VCaP (cell line): ENCODE measurements at regions not wholly inside any gene's neighbourhood (a gene's known extent, or its start where the extent isn't known, plus 50 kb on each side); places are given as distances from the start of the nearest gene placed in this dataset.
"Not testable (repeated sequence)": the region's sequence is repeated elsewhere in the genome, so short reads cannot be mapped to it uniquely, and the experiment has no call there.

ENCODE experiments used
- H3K27ac ChIP-seq: fragments of 450-650 bp; 2 replicates; pipeline ENCODE4 v1.5.1; 2017
- TF ChIP-seq, protein P1 (sequence below): fragments of 450-650 bp; conservative IDR thresholded peaks from 2 replicates; pipeline ENCODE4 v1.5.1; 2017; ENCODE audit warnings: mild to moderate bottlenecking, moderate library complexity

DNA sequence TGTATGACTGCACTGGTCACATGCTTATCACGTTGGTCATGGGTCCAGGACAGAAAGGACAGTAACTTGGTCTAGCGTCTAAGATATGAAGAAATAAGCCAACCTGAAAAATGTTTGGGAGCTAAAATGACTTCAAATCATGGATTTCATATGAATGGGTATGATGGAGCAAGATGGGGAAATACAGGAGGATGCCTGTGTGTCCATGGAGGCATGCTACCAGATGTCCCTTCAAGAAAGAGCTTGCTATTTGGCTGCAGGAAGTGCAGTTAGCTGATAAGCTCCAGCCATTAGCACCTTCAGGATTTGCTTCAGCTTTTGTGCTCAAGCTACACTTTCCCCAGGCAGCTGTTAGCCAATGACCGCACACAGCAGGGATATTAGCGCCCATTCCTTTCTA is 164.6 kb upstream of the THBS1 start:
- no peak overlapping the region for H3K27ac ChIP-seq
- TF ChIP-seq, protein P1, sequence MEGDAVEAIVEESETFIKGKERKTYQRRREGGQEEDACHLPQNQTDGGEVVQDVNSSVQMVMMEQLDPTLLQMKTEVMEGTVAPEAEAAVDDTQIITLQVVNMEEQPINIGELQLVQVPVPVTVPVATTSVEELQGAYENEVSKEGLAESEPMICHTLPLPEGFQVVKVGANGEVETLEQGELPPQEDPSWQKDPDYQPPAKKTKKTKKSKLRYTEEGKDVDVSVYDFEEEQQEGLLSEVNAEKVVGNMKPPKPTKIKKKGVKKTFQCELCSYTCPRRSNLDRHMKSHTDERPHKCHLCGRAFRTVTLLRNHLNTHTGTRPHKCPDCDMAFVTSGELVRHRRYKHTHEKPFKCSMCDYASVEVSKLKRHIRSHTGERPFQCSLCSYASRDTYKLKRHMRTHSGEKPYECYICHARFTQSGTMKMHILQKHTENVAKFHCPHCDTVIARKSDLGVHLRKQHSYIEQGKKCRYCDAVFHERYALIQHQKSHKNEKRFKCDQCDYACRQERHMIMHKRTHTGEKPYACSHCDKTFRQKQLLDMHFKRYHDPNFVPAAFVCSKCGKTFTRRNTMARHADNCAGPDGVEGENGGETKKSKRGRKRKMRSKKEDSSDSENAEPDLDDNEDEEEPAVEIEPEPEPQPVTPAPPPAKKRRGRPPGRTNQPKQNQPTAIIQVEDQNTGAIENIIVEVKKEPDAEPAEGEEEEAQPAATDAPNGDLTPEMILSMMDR: no peak

DNA sequence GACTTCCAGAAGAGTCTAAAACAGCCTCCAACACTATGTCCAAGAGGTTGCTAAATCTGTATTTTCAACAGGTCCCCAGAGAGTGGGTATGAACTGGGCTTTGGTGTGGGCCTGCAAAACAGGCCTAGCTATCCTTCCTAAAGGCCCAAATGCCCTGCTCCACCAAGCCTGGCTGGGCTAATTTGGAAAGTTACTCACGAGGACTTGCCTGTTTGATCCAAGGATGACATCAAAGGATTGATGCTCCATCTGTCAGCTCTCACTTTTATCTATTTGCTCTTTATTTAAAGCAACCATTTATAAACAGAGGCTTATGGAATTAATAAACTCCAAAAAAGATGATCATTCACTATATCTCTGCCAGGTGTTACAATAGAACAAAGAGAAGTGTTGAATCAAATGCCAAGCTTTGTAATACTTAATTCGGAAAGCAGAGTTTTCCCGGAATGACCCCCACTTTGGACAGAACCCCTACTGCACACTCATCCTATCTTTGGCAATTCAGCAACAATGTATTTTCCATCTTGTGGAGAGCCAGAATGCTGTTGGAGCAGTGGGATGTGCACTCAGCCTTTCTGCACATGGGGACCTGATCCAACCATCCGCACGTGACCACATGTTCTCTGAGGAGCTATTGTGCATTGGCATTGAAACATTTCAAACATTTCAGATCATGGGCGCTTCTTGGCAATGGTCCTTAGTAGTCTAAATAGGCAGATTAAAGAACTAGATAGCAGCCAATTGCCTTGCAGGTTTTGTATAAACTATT is 163.3 kb upstream of the THBS1 start:
- TF ChIP-seq, protein P1: no peak
- no peak overlapping the region for H3K27ac ChIP-seq

DNA sequence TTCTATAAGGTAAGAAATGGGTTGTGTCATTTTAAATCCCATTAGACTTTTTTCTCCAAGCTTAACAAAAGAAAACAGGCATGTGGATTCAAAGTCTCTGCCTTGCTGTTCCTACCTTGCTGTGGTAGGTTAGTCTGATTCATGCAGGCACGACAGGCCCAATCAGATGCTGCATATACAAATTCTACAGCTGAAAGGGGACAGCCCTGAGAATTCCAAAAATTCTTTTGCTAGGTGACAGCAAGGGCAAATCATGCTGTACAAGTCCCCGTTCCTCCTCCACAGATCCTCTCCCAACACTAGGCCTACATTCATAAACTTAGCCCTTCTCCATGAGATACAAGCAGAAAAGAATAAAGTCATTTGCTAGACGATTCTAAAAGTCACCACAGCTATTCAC is 161.2 kb upstream of the THBS1 start:
- peak overlapping the region; percentile 55 for H3K27ac ChIP-seq
- TF ChIP-seq, protein P1: no peak

DNA sequence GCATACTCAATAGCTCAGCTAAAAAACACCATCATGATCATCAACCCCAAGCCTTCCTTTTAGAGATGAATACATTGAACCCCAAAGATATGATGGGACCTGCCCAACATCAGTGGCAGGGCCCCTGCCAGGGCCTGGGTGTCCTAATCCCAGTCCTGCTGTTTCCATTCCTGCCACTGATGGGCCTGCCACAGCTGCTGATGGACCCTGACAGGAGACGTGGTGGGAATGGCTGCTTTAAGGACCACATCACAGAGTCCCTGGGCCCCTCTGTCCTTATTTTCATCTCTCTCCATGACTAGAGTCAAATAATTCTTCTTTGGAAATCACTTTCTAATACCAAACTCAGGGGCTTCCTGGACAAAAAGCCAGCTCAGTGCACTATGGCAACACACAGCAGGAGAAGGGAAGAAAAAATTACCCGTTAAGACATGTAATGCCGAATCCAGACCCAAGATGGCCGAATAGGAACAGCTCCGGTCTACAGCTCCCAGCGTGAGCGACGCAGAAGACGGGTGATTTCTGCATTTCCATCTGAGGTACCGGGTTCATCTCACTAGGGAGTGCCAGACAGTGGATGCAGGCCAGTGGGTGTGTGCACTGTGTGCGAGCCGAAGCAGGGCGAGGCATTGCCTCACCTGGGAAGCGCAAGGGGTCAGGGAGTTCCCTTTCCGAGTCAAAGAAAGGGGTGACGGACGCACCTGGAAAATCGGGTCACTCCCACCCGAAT is 160.6 kb upstream of the THBS1 start:
- H3K27ac ChIP-seq: peak overlapping the region; percentile 55

DNA sequence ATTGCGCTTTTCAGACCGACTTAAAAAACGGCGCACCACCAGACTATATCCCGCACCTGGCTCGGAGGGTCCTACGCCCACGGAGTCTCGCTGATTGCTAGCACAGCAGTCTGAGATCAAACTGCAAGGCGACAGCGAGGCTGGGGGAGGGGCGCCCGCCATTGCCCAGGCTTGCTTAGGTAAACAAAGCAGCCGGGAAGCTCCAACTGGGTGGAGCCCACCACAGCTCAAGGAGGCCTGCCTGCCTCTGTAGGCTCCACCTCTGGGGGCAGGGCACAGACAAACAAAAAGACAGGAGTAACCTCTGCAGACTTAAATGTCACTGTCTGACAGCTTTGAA is 160.1 kb upstream of the THBS1 start:
- not testable (repeated sequence) for H3K27ac ChIP-seq

DNA sequence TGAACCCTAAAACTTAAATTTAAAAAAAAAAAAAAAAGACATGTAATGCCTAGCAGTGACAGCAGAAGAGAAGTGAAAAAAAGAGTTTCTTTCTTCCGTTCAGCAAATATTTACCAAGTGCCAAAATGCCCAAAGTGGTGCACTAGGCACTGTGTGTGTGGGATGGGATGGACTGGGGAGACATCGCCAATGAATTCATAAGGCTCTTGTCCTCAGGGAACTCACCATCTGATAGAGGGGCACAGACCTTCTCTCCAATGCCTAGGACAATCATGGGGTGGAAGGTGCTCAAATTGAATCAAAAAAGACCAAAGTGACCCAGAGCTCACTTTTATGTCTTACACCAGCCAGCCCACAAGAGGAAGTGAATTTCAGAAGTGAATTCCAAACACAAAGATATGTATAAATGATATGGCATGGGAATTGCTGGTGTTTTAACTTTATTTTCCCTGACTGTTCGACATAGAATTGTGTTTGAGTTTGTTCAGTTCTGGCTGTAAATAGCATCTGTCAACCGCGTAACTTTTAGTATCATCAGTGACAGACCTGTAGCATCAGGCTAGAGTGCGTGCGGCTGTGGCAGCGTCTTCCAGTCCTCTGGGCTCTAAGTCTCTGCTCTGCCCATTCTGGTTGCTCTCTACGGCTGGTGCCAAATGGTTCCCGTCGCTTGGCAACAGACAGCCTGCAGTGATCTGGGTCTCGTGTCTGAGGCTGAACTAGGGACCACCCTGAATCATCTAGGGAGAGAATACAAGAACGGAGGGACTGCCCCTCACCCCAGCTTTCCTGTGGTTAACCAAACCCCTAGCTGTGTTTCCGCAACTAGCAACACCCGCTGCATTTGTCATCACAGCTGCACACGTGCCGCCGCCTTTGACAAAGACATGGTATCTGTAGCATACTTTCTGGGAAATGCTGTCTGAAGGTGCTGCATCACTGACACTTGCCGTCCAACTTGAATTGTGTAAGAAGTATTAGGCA is 154.0 kb upstream of the THBS1 start:
- TF ChIP-seq, protein P1: no peak

DNA sequence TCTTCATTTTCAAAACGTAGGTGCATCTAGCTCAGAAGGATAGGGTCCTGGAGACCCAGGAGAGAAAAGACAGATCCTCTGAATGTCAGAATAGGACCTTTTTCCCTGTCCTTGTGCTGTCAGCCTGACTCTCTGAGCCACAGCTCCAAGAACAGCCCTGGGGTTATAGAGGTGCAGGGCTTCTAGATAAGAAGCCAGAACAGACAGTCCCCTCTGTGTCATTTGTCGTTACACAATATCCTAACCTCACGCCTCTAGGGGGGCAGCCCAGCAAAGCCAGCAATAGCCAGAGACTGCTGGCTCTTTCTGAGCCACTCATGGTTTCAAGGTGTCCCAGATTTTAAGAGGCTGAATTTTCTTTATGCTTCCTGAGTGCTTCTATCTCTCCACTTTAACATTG is 153.2 kb upstream of the THBS1 start:
- H3K27ac ChIP-seq: no peak overlapping the region
- TF ChIP-seq, protein P1: no peak

More for the DNA sequence above, 154.0 kb upstream of the THBS1 start:
- no peak overlapping the region for H3K27ac ChIP-seq

DNA sequence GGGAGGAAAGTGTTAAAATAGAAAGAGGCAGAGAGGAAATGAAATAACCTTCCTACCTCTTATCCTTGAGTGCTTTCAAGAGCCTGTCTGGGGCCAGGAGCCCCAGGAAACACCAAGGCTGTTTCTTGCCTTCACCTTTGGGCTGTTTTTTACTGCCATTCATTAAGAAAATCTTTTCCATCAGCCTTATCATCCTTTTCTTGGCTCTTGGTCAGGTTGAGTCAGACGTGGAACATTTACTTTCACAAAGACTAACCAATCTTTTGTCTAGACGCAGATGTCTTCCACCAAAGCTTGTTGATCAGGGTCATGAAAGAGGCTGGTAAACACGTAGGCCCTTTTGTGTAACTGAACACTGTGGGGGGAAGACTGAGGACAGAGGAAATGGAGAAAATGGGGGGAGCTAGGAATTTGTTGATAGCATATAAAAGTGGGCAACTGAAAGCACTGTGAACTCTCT is 151.0 kb upstream of the THBS1 start:
- TF ChIP-seq, protein P1: no peak
- no peak overlapping the region for H3K27ac ChIP-seq
